SKM-1 (cell line): ENCODE measurements at regions not wholly inside any gene's neighbourhood (a gene's known extent, or its start where the extent isn't known, plus 50 kb on each side); places are given as distances from the start of the nearest gene placed in this dataset.
A peak's percentile ranks its signal among the peaks of the same experiment; 100 is the strongest.
"Not testable (repeated sequence)": the region's sequence is repeated elsewhere in the genome, so short reads cannot be mapped to it uniquely, and the experiment has no call there.

Experiments used
- DNase-seq: peaks from one replicate; lab custom pipeline; 2025; ENCODE audit not compliant: unreplicated experiment; lab: John Stamatoyannopoulos, UW

GRCh38 chrX:131595120-131595519, 51.2 kb downstream of the OR13H1 start:
- DNase-seq = no peak

DNA sequence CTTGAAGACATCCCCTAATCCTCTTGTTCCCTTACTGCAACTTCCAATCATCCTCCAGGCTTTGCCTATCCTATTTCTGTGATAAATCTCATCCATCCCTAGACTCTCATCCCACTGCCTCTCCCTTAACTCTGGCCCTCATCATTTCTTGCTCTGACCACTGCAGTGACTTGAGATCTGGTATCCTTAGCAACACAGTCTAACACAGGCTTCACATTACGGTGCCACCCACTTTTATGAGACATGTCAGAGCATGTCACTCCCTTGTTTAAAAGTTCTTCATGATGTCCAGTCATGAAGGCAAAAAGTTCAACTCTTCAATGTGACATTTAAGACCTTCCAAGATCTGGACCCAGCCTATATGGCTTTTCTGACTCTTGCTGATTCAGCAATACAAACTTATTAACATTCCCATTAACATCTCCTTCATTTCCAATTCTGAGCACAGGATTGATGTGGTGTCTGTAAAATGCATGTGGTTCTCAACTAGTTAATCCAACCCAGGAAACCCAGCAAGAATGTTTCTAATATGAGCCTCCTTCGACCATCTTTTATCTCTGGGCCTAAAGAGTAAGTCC, 64.0 kb downstream of the OR13H1 start:
- DNase-seq = no peak

DNA sequence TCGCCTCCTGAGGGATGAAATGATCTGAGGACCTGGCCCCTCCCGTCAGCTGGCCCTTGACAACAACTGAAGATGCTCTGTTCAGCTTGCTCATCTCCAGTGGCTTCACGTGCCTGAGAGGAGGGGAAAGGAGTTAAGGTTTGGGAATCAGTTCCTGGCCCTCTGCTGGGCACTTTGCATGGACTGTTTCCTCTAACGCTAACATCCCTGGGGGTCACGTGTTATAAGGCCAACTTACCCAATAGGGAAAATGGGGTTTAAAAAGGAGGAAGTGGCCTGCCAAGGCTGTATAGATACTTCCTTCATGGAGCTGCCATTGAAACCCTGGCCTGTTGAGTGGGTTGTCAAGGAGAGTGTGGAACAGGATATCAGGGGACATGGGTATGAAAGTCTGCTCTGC, 65.6 kb downstream of the OR13H1 start:
- DNase-seq = no peak

GRCh38 chrX:131613260-131613659, 69.4 kb downstream of the OR13H1 start:
- DNase-seq = no peak

DNA sequence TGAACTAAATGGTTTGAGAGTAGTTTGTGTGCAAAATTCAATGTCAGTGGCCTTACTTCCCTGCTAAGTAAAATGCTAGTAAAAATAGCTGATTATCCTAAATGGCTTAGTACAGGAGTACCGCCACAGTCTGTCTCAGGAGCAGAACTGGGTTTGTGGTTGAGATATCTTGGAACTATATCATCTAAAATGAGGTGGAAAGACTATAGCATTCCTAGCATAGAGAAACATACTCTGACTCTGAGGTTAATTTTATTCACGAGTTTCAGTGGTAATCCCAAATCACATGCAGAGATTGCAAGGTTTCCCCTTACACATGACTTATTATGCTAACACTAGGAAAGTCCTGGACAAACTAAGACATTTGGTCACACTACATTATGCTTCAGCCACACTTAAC, 70.4 kb downstream of the OR13H1 start:
- no peak for DNase-seq

DNA sequence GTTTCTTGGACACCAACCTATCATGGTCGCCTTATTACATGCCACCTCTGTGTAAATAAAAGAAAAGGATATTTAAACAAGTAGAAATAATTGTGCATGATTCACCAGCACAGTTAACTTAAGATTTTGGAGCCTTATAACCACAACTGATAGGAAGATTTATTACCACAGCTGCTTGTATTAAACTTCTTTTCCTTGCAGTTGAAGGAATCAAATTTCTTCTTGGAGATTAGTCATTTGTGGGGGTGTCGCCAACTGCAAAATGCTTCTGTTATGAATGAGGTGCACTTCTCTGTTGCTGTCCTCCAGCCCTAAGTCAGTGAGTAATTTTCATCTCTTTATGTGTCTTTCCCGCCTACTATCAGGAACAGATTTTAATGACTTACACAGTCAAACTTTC, 73.3 kb downstream of the OR13H1 start:
- DNase-seq = no peak

DNA sequence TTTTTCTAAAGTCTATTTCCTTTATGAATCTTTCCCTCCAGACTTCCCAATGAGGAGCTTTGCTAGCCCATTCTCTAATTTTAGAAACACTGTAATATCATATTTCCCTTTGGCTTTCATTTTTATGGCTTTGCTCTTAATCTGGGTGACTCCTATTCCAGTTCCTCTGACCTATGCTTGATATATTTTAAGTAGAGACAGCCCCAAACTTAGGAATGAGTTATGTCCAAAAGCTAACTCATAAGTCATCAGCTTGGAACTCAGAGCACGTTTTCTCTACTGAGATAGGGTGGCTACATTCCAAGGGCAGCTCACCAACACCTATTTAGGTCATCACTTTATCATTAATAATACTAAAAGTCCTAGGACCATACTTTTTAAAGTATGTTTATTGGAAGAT, 77.8 kb downstream of the OR13H1 start:
- DNase-seq = no peak

GRCh38 chrX:131626681-131627296, 82.9 kb downstream of the OR13H1 start:
- no peak for DNase-seq

DNA sequence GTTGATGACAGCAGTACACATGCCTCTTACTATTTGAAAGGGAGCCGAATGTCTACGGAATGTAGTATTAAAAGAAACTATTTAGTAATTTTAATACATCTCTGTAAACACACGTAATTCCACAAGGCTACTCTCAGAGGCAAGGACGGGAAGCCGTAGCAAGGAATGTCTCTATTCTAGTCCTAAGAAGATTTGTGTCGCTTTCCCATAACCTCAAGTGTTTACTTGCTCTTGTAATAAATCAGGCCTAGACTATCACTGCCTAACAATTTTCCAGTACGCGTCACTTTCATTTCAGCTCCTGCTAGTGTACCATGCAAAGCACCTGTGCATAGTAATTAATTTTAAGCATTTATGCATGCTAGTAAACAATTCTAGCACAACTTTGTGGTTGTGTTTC, 86.7 kb downstream of the OR13H1 start:
- no peak for DNase-seq

DNA sequence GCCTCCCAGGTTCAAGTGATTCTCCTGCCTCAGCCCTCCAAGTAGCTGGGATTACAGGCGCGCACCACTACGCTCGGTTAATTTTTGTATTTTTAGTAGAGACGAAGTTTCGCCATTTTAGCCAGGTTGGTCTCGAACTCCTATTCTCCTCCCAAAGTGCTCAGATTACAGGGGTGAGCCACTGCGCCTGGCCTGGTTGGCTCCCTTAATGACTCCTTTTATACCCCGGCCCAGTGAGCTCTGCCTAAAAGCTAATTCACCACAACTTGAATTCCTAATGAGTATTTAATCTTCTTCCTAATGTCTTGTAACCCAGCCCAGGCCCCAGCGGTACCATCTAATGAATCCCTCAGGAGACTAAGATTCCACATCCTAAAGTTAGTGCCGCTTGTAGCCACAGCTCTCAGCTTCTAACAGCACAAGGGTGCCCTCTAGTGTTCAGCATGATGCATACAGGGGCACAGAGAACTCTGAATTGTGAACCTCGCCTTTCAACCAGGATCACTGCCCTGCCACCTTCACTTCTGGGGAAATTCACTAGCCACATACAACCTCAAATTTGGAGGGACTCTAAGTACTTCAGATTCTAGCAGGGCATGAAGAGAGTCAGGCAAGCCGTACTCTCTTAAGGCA, 89.5 kb downstream of the OR13H1 start:
- DNase-seq = peak; percentile 3

DNA sequence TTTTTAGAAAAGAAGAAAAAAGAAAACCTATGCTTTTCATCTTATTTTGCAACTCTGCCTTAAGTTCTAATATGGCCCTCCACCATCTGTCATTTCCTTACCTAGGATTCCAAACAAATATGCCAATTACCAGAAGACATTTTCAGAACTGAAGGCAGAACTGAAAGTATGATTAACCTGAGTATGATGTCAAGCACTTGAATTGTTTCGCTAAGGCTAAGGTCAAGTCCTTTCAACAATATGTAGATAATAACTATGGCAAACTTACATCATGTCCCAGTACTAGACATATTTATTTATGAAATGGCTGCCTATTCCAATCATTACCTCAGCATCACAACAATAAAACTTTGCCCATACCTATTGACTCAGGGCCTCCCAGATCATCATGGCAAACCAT, 91.0 kb downstream of the OR13H1 start:
- no peak for DNase-seq

- DNase-seq = no peak
Measured at GRCh38 chrX:131646106-131646505, 102.2 kb downstream of the OR13H1 start.

- DNase-seq = no peak
Measured at GRCh38 chrX:131649741-131650140, 105.9 kb downstream of the OR13H1 start.

DNA sequence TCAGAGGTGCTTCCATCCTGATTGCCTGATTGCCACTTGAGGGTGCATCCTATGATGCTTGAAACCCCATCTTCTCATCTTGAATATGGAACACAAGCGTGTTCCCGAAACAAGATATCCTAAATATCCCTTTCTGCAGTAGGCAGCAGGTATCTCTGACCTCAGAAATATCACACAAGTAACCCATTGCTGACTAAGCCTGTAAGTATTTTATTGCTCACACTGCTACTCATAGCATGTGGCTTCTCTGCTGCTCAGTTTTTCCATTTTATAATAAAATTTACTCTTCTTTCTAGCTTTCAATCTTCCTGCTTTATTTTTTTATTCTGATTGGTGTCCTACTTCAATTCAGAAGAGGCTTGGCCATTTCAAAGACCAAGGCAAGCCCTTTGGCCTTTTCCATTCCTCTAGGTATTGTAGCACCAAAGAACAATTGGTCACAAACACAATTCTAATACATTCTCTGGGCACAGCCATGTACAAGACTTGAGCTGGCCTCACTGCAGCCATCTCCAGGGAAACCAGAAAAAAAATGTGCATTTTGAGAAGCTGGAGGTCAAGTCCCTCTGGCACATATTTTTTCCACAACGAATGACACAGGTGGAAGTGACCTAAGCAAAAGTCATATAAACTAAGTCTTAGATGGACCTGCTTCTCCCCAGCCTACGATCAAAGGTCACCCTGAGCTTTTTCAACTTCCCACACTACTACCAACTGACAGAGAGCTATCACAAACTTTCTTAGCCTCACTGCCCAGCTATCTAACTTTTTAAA, 107.0 kb downstream of the OR13H1 start:
- no peak for DNase-seq

- not testable (repeated sequence) for DNase-seq
Measured at GRCh38 chrX:131663726-131664125, 119.9 kb downstream of the OR13H1 start.

DNA sequence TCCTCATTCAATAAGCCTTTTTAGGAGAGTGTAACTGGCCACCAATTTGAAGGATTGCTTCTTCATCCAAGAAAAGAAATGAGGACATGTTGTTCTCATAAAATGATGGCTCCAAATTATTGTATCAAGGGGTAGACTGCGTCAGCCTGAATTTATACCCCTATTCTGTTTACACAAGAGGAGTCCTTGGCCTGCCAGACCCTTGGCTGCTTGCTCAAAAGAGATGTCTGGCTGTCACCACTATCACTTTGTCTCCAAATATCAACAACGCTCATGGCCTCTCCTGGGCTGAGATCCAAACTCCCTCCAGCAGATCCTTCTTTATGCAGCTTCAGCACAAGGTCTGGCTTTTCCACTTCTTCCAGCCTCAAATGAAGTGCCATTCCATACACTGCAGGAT, 127.9 kb downstream of the OR13H1 start:
- DNase-seq = no peak

DNA sequence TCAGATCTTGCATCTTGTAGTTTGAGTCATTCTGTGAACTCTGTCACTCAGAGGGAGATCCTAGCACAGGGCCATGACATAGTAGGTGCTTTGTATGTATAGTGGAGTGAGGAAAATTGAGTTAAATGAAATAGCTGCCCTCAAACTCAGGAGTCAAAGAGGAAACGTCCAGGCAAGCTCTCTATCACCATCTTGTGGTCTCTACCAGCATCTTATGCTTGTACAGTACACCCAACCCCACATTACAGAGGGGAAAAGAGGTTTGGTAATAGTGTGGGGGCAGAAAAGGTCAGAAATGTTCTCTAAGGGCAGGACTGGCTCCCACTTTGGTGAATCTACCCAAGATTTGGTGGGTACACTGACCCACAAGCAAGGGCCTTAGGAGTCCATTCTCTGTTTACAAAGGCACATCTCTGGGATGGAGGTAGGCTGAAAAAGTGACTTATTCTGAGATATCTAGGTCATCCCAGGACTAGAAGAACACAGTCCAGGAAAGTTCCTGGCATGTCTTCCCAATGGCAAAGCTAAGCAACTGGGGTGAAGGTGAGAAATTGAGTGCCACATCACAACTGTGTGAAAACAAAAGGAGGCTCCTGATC, 131.8 kb downstream of the OR13H1 start:
- no peak for DNase-seq

DNA sequence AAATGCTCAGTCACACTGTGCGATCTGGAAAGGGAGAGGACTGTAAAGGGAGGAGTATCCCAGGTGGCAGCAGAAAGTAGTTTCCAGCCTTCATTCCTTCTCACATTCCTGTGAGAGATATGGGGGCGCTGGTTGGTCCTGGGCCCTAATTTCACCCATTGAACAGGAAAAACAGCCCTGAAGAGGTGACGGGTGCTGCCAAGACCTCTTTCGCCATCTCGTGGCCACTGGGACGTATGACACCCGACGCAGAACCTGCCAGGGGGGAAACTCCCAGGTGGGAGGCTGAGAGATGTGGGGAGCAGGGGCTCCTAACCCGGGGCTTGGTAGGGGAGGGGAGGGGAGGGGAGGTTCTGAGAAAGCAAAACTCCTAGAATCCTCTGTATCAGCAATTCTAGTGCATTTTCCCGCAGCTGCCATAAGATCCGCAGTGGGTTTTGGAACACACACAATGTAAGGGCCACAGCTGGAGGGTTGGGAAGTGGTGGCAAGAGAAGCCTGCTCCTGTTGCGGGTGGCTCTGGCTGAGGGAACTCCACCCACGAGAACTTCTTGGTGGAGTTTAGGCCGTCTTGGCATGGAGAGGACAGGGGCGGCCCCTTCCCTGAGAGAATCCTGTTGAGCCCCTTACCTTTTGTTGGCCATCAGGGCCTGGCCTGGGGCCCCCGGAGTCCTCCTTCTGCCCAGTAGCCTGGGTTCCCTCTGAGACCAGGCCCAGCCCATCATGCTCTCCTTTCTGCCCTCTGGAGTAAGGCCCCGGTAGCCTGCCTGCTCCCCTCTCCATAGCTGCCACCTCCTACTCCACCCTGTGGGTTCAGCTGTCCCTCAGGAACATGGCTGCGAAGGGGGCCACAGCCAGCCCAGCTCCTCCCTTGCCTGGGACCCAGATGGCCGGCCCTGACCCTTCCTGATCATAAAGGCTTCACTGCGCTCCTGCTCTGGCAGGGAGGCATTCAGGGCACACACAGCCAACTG, 134.1 kb downstream of the OR13H1 start:
- no peak for DNase-seq

- DNase-seq = not testable (repeated sequence)
Measured at GRCh38 chrX:131682735-131683134, 138.9 kb downstream of the OR13H1 start.

GRCh38 chrX:131693359-131693758, 149.5 kb downstream of the OR13H1 start:
- no peak for DNase-seq
